GM21360 (cell line): ENCODE measurements at regions not wholly inside any gene's neighbourhood (a gene's known extent, or its start where the extent isn't known, plus 50 kb on each side); places are given as distances from the start of the nearest gene placed in this dataset.

ENCODE experiments used
- ATAC-seq: cut with Tn5 transposase; IDR thresholded peaks from one replicate; pipeline ENCODE4 v1.9.1; 2021; ENCODE audit warnings: mild to moderate bottlenecking, moderate library complexity; ENCODE audit not compliant: unreplicated experiment

- ATAC-seq = no peak
These were observed 1037.9 kb upstream of the AGA start for GRCh38 chr4:178480105-178480504.

- ATAC-seq = no peak
These were observed 1038.6 kb upstream of the AGA start for GRCh38 chr4:178480881-178481280.

GRCh38 chr4:178481564-178481963, 1039.3 kb upstream of the AGA start:
- no peak for ATAC-seq

GRCh38 chr4:178523038-178523437, 1080.8 kb upstream of the AGA start:
- no peak for ATAC-seq

- ATAC-seq = no peak
These were observed 1093.8 kb upstream of the AGA start for GRCh38 chr4:178535939-178536579.

GRCh38 chr4:178553201-178553600, 1111.0 kb upstream of the AGA start:
- no peak for ATAC-seq

GRCh38 chr4:178554352-178554751, 1112.1 kb upstream of the AGA start:
- ATAC-seq = no peak

- ATAC-seq = no peak
These were observed 1114.6 kb upstream of the AGA start for GRCh38 chr4:178556796-178557195.

- no peak for ATAC-seq
These were observed 1135.7 kb upstream of the AGA start for GRCh38 chr4:178577933-178578332.

GRCh38 chr4:178595500-178596138, 1153.4 kb upstream of the AGA start:
- ATAC-seq = no peak

GRCh38 chr4:178598672-178599071, 1156.4 kb upstream of the AGA start:
- no peak for ATAC-seq

- ATAC-seq = no peak
These were observed 1157.3 kb upstream of the AGA start for GRCh38 chr4:178599521-178599920.

GRCh38 chr4:178602833-178603232, 1160.6 kb upstream of the AGA start:
- ATAC-seq = no peak

- no peak for ATAC-seq
These were observed 1168.8 kb upstream of the AGA start for GRCh38 chr4:178611062-178611461.

GRCh38 chr4:178612733-178613132, 1170.5 kb upstream of the AGA start:
- no peak for ATAC-seq

GRCh38 chr4:178632415-178632814, 1190.2 kb upstream of the AGA start:
- no peak for ATAC-seq

- no peak for ATAC-seq
These were observed 1191.0 kb upstream of the AGA start for GRCh38 chr4:178633263-178633662.

GRCh38 chr4:178664621-178665020, 1222.4 kb upstream of the AGA start:
- no peak for ATAC-seq

- no peak for ATAC-seq
These were observed 1223.7 kb upstream of the AGA start for GRCh38 chr4:178665916-178666315.

- ATAC-seq = no peak
These were observed 1229.5 kb upstream of the AGA start for GRCh38 chr4:178671766-178672165.

GRCh38 chr4:178672512-178672911, 1230.3 kb upstream of the AGA start:
- ATAC-seq = no peak

- ATAC-seq = no peak
These were observed 1239.6 kb upstream of the AGA start for GRCh38 chr4:178681871-178682270.

- ATAC-seq = no peak
These were observed 1247.7 kb upstream of the AGA start for GRCh38 chr4:178689926-178690325.
